ENCODE measurements at regions not wholly inside any gene's neighbourhood (a gene's known extent, or its start where the extent isn't known, plus 50 kb on each side); places are given as distances from the start of the nearest gene placed in this dataset.
"Not testable (repeated sequence)": the region's sequence is repeated elsewhere in the genome, so short reads cannot be mapped to it uniquely, and the experiment has no call there.

DNA sequence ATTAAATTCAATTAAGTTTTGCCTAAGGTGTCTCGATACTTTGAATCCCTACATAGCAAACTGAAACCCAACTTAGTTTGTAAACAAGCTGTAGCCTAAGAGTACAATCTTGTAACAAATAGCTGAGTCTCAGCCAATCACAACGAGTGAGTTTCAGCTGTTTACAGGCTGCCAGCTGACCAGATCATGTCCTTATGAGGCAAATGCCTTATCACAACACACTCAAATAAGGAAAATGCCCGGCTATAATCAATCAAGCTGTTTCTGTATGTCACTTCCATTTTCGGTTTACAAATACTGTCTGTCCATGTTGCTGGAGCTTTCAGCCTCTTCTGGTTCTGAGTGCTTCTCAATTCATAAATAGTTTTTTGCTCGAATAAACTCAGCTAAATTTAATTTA, 943.8 kb downstream of the SLC16A7 start:
- Histone ChIP-seq H3K36me3 (ENCODE audit: insufficient read depth, low read length) (no peaks in the 10 kb centered on the region), H3K9me2 (ENCODE audit: insufficient read depth, low read length) (no peaks in the 10 kb centered on the region), H3K27ac (ENCODE audit: low read depth, low read length, poor library complexity, severe bottlenecking) (no peak overlapping the region), H3K9me3 (ENCODE audit: low read length) (no peaks in the 10 kb centered on the region), H3K4me1 (ENCODE audit: insufficient read depth, low read length, poor library complexity, severe bottlenecking) (no peaks in the 10 kb centered on the region), H4K20me1 (ENCODE audit: insufficient read depth, low read length) (no peaks in the 10 kb centered on the region), H3K79me2 (ENCODE audit: insufficient read depth, low read depth, low read length) (no peaks in the 10 kb centered on the region), H2AFZ (ENCODE audit: low read length) (no peak overlapping the region; the same call in 1 of the 2 replicates), H3K4me3 (ENCODE audit: low read depth, low read length, poor library complexity, severe bottlenecking) (no peak overlapping the region), H3K4me2 (ENCODE audit: low read length) (no peak overlapping the region)
- ChIA-PET CTCF (ENCODE audit: unreplicated experiment) (no interaction called here), POLR2A (no interaction called here)
- no peak for DNase-seq (ENCODE audit: low spot score)
- intact Hi-C loops (cut with micrococcal nuclease; ENCODE audit: unreplicated experiment), result no loop called here
- TF ChIP-seq, protein P1, sequence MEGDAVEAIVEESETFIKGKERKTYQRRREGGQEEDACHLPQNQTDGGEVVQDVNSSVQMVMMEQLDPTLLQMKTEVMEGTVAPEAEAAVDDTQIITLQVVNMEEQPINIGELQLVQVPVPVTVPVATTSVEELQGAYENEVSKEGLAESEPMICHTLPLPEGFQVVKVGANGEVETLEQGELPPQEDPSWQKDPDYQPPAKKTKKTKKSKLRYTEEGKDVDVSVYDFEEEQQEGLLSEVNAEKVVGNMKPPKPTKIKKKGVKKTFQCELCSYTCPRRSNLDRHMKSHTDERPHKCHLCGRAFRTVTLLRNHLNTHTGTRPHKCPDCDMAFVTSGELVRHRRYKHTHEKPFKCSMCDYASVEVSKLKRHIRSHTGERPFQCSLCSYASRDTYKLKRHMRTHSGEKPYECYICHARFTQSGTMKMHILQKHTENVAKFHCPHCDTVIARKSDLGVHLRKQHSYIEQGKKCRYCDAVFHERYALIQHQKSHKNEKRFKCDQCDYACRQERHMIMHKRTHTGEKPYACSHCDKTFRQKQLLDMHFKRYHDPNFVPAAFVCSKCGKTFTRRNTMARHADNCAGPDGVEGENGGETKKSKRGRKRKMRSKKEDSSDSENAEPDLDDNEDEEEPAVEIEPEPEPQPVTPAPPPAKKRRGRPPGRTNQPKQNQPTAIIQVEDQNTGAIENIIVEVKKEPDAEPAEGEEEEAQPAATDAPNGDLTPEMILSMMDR (conservative IDR thresholded peaks at IDR 0.05; ENCODE audit: low read length), result no peak
- no peak for TF ChIP-seq EZH2phosphoT487 (IDR thresholded peaks at IDR 0.05; ENCODE audit: borderline replicate concordance, low read depth, low read length)
- no TSS peak for BruUV-seq (replicated peaks)

DNA sequence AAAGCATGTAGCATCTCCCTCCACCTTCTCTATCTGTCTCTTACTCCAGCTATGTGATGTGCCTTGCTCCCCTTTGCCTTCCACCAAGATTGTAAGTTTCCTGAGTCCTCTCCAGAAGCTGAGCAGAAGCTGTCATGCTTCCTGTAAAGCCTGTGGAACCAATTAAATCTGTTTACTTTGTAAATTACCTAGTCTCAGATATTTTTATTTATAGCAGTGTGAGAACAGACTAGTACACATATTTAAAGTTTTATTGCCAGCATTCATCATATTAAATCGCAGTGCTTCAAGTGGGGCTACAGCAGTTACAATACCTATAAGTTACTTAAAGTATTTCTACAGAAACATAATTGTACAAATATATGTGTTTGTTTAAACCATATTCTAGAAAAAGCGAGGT, 973.1 kb downstream of the SLC16A7 start:
- no peaks in the 10 kb centered on the region for H4K20me1 ChIP-seq (ENCODE audit: insufficient read depth, low read length)
- intact Hi-C loops (cut with micrococcal nuclease; ENCODE audit: unreplicated experiment), result no loop called here
- CTCF ChIA-PET (ENCODE audit: unreplicated experiment), result no interaction called here
- no peaks in the 10 kb centered on the region for H3K36me3 ChIP-seq (ENCODE audit: insufficient read depth, low read length)
- H3K9me3 ChIP-seq (ENCODE audit: low read length), result no peaks in the 10 kb centered on the region
- TF ChIP-seq, protein P1 (conservative IDR thresholded peaks at IDR 0.05; ENCODE audit: low read length), result no peak
- no peak for TF ChIP-seq EZH2phosphoT487 (IDR thresholded peaks at IDR 0.05; ENCODE audit: borderline replicate concordance, low read depth, low read length)
- BruUV-seq (replicated peaks), result no TSS peak
- no peaks in the 10 kb centered on the region for H3K4me1 ChIP-seq (ENCODE audit: insufficient read depth, low read length, poor library complexity, severe bottlenecking)
- H3K27ac ChIP-seq (ENCODE audit: low read depth, low read length, poor library complexity, severe bottlenecking), result no peak overlapping the region
- H2AFZ ChIP-seq (ENCODE audit: low read length), result no peak overlapping the region
- no peak for DNase-seq (ENCODE audit: low spot score)
- no peaks in the 10 kb centered on the region for H3K79me2 ChIP-seq (ENCODE audit: insufficient read depth, low read depth, low read length)
- POLR2A ChIA-PET, result no interaction called here
- H3K4me2 ChIP-seq (ENCODE audit: low read length), result no peak overlapping the region
- H3K9me2 ChIP-seq (ENCODE audit: insufficient read depth, low read length), result no peaks in the 10 kb centered on the region
- H3K4me3 ChIP-seq (ENCODE audit: low read depth, low read length, poor library complexity, severe bottlenecking), result no peak overlapping the region

DNA sequence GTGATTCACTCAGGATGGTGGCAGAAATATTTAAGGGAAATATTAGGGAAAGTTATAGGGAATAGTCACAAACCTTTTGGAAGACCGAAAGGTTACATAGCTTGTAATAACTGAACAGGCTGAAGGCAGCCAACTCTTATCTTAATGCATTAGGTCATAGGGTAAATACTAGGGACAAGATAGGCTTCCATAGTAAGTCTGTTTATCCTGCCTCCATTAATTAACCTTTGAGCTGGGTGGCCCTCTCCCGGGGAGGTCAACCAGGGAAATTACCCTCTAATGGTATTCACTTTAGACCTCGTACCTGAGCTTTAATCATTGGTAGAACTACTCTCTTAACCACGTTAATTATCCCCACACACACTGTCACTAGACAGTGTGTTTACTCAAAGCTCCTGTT, 981.8 kb downstream of the SLC16A7 start:
- Histone ChIP-seq H3K79me2 (ENCODE audit: insufficient read depth, low read depth, low read length) (no peaks in the 10 kb centered on the region), H3K9me2 (ENCODE audit: insufficient read depth, low read length) (no peaks in the 10 kb centered on the region), H4K20me1 (ENCODE audit: insufficient read depth, low read length) (no peaks in the 10 kb centered on the region), H3K4me1 (ENCODE audit: insufficient read depth, low read length, poor library complexity, severe bottlenecking) (no peaks in the 10 kb centered on the region), H2AFZ (ENCODE audit: low read length) (no peak overlapping the region), H3K36me3 (ENCODE audit: insufficient read depth, low read length) (no peaks in the 10 kb centered on the region), H3K9me3 (ENCODE audit: low read length) (no peaks in the 10 kb centered on the region), H3K27ac (ENCODE audit: low read depth, low read length, poor library complexity, severe bottlenecking) (no peak overlapping the region), H3K4me3 (ENCODE audit: low read depth, low read length, poor library complexity, severe bottlenecking) (no peak overlapping the region), H3K4me2 (ENCODE audit: low read length) (no peak overlapping the region)
- CTCF ChIA-PET (ENCODE audit: unreplicated experiment), result no interaction called here
- intact Hi-C loops (cut with micrococcal nuclease; ENCODE audit: unreplicated experiment), result no loop called here
- TF ChIP-seq, protein P1 (conservative IDR thresholded peaks at IDR 0.05; ENCODE audit: low read length), result no peak
- no peak for TF ChIP-seq EZH2phosphoT487 (IDR thresholded peaks at IDR 0.05; ENCODE audit: borderline replicate concordance, low read depth, low read length)
- POLR2A ChIA-PET, result interaction anchor here (0.6 to 0.8 kb wide), 2 partner anchors 8 to 326 kb away, joined by 3 to 4 read pairs; no protein-coding TSS in a partner anchor
- BruUV-seq (replicated peaks), result no TSS peak
- DNase-seq (ENCODE audit: low spot score), result no peak

DNA sequence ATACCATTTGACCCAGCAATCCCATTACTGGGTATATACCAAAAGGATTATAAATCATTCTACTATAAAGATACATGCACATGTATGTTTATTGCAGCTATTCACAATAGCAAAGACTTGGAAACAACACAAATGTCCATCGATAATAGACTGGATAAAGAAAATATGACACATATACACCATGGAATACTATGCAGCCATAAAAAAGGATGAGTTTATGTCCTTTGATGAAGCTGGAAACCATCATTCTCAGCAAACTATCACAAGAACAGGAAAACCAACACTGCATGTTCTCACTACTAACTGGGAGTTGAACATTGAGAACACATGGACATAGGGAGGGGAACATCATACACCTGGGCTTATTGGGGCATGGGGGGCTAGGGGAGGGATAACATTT, 991.8 kb downstream of the SLC16A7 start:
- H3K9me3 ChIP-seq (ENCODE audit: low read length); BruUV-seq (replicated peaks); H3K4me1 ChIP-seq (ENCODE audit: insufficient read depth, low read length, poor library complexity, severe bottlenecking); H4K20me1 ChIP-seq (ENCODE audit: insufficient read depth, low read length); H3K4me2 ChIP-seq (ENCODE audit: low read length); H3K79me2 ChIP-seq (ENCODE audit: insufficient read depth, low read depth, low read length); CTCF ChIA-PET (ENCODE audit: unreplicated experiment); H3K4me3 ChIP-seq (ENCODE audit: low read depth, low read length, poor library complexity, severe bottlenecking); intact Hi-C loops (cut with micrococcal nuclease; ENCODE audit: unreplicated experiment); POLR2A ChIA-PET; H2AFZ ChIP-seq (ENCODE audit: low read length); H3K9me2 ChIP-seq (ENCODE audit: insufficient read depth, low read length); H3K27ac ChIP-seq (ENCODE audit: low read depth, low read length, poor library complexity, severe bottlenecking); H3K36me3 ChIP-seq (ENCODE audit: insufficient read depth, low read length); DNase-seq (ENCODE audit: low spot score): not testable (repeated sequence)

Measured in OCI-LY7 (cell line).